IMR-90 (cell line): ENCODE measurements at regions not wholly inside any gene's neighbourhood (a gene's known extent, or its start where the extent isn't known, plus 50 kb on each side); places are given as distances from the start of the nearest gene placed in this dataset.

Experiments used
- ATAC-seq: fragments of 200-7000 bp; cut with Tn5 transposase; 2 replicates; pipeline ENCODE4 v1.9.1; 2020; ENCODE audit warnings: low read depth, mild to moderate bottlenecking, moderate library complexity
- BruUV-seq: library from RNA; stranded (reverse); fragments of 400-500 nt; replicated peaks from 2 replicates; lab custom pipeline; 2021; lab: Mats Ljungman, UMichigan
- CTCF ChIA-PET: fragments of 300-600 bp; formaldehyde crosslinking; extraction: SDS; loops from one replicate; lab custom pipeline; 2021; ENCODE audit warnings: antibody characterized with exemption; lab: Yijun Ruan, JAX
- POLR2A ChIA-PET: fragments of 300-600 bp; sonication (Branson Sonifier 250); formaldehyde crosslinking; loops from one replicate; lab custom pipeline; 2022; ENCODE audit warnings: antibody characterized with exemption; ENCODE audit not compliant: unreplicated experiment; lab: Charles Lee
- DNase-seq: peaks from one replicate; pipeline ENCODE4 v3.0.0; 2013
- H2AFZ ChIP-seq: replicated peaks from 2 replicates; pipeline ENCODE3; 2013; ENCODE audit warnings: low read length, mild to moderate bottlenecking; ENCODE audit not compliant: poor library complexity
- H2AK5ac ChIP-seq: 2 replicates; pipeline ENCODE4 v1.6.1; 2013; ENCODE audit warnings: low read depth, low read length, inconsistent platforms
- H2AK9ac ChIP-seq: replicated peaks from 2 replicates; pipeline ENCODE3; 2013; ENCODE audit warnings: mild to moderate bottlenecking, low read depth, low read length, moderate library complexity; ENCODE audit not compliant: poor library complexity
- H2BK120ac ChIP-seq: 2 replicates; pipeline ENCODE4 v1.6.1; 2013; ENCODE audit warnings: low read depth, low read length, inconsistent platforms
- H2BK15ac ChIP-seq: 3 replicates; pipeline ENCODE4 v1.6.1; 2013; ENCODE audit warnings: low read depth, low read length, inconsistent platforms
- H2BK20ac ChIP-seq: 2 replicates; pipeline ENCODE4 v1.6.1; 2013; ENCODE audit warnings: low read depth, mild to moderate bottlenecking, inconsistent platforms, low read length, moderate library complexity
- H2BK5ac ChIP-seq: 2 replicates; pipeline ENCODE4 v1.6.1; 2013; ENCODE audit warnings: mild to moderate bottlenecking, low read depth, low read length, inconsistent platforms; ENCODE audit not compliant: poor library complexity, severe bottlenecking
- H3K14ac ChIP-seq: replicated peaks from 2 replicates; pipeline ENCODE4 v1.6.1; 2013; ENCODE audit warnings: low read depth, low read length, inconsistent platforms
- H3K18ac ChIP-seq: 2 replicates; pipeline ENCODE4 v1.6.1; 2013; ENCODE audit warnings: low read depth, low read length, control low read depth
- H3K23ac ChIP-seq: 2 replicates; pipeline ENCODE4 v1.6.1; 2013; ENCODE audit warnings: low read depth, low read length, inconsistent platforms
- H3K27ac ChIP-seq: 2 replicates; pipeline ENCODE4 v1.5.1; 2013; ENCODE audit warnings: mild to moderate bottlenecking, control low read depth, low read length; ENCODE audit not compliant: insufficient read depth
- H3K27me3 ChIP-seq: 2 replicates; pipeline ENCODE4 v1.6.1; 2013; ENCODE audit warnings: low read length; ENCODE audit not compliant: control insufficient read depth, insufficient read depth
- H3K36me3 ChIP-seq: 2 replicates; pipeline ENCODE4 v1.6.1; 2013; ENCODE audit warnings: low read length, mixed read lengths; ENCODE audit not compliant: control insufficient read depth, insufficient read depth
- H3K4ac ChIP-seq: 2 replicates; pipeline ENCODE4 v1.6.1; 2013; ENCODE audit warnings: low read depth, low read length, inconsistent platforms
- H3K4me1 ChIP-seq: 2 replicates; pipeline ENCODE4 v1.6.1; 2013; ENCODE audit warnings: low read length, mixed read lengths; ENCODE audit not compliant: control insufficient read depth, insufficient read depth
- H3K4me2 ChIP-seq: 2 replicates; pipeline ENCODE4 v1.6.1; 2013; ENCODE audit warnings: low read depth, mild to moderate bottlenecking, control low read depth, low read length, moderate library complexity
- H3K4me3 ChIP-seq: 2 replicates; pipeline ENCODE4 v1.5.1; 2013; ENCODE audit warnings: low read depth, mild to moderate bottlenecking, control low read depth, low read length, moderate library complexity; ENCODE audit not compliant: insufficient read depth
- H3K56ac ChIP-seq: 2 replicates; pipeline ENCODE4 v1.6.1; 2013; ENCODE audit warnings: low read length, inconsistent platforms; ENCODE audit not compliant: insufficient read depth; ENCODE audit errors: extremely low read depth
- H3K79me1 ChIP-seq, 2 experiments: 2 replicates each; pipeline ENCODE4 v1.6.1; 2013; ENCODE audit warnings: low read length in 2 of 2, inconsistent platforms in 1 of 2, low read depth in 1 of 2
- H3K9ac ChIP-seq: 2 replicates; pipeline ENCODE4 v1.6.1; 2013; ENCODE audit warnings: low read depth, low read length, control low read depth
- H3K9me1 ChIP-seq: 2 replicates; pipeline ENCODE4 v1.6.1; 2013; ENCODE audit warnings: low read length, inconsistent platforms; ENCODE audit not compliant: insufficient read depth
- H3K9me3 ChIP-seq: 2 replicates; pipeline ENCODE4 v1.6.1; 2013; ENCODE audit warnings: low read length; ENCODE audit not compliant: control insufficient read depth, insufficient read depth
- H4K20me1 ChIP-seq: 2 replicates; pipeline ENCODE4 v1.6.1; 2013; ENCODE audit warnings: low read length, inconsistent platforms; ENCODE audit not compliant: insufficient read depth
- H4K5ac ChIP-seq: 2 replicates; pipeline ENCODE4 v1.6.1; 2013; ENCODE audit warnings: mild to moderate bottlenecking, low read depth, low read length, control low read depth
- H4K8ac ChIP-seq, 2 experiments: 2 replicates each; pipeline ENCODE4 v1.6.1; 2013; ENCODE audit warnings: low read depth in 2 of 2, low read length in 2 of 2, control low read depth in 1 of 2, inconsistent platforms in 1 of 2
- H4K91ac ChIP-seq: 2 replicates; pipeline ENCODE4 v1.6.1; 2013; ENCODE audit warnings: low read depth, low read length, inconsistent platforms; ENCODE audit not compliant: insufficient read depth
- BHLHE40 ChIP-seq: fragments of 150-350 bp; IDR thresholded peaks from 2 replicates; pipeline ENCODE4 v1.6.1; 2016; ENCODE audit warnings: mild to moderate bottlenecking, low read depth, low read length
- CEBPB ChIP-seq: IDR thresholded peaks from 2 replicates; pipeline ENCODE4 v1.6.1; 2012; ENCODE audit warnings: low read depth, low read length, improper control_type of control experiment
- CHD1 ChIP-seq: IDR thresholded peaks from 2 replicates; pipeline ENCODE4 v1.6.1; 2012; ENCODE audit warnings: low read depth, low read length, improper control_type of control experiment
- FOS ChIP-seq: fragments of 150-350 bp; IDR thresholded peaks from 2 replicates; pipeline ENCODE4 v1.6.1; 2016; ENCODE audit warnings: low read depth, low read length
- MAFK ChIP-seq: IDR thresholded peaks from 2 replicates; pipeline ENCODE4 v1.6.1; 2012; ENCODE audit warnings: low read depth, low read length, improper control_type of control experiment
- MAZ ChIP-seq: IDR thresholded peaks from 2 replicates; pipeline ENCODE4 v1.6.1; 2012; ENCODE audit warnings: low read depth, mild to moderate bottlenecking, low read length, improper control_type of control experiment, moderate library complexity, borderline replicate concordance
- MXI1 ChIP-seq: IDR thresholded peaks from 2 replicates; pipeline ENCODE4 v1.6.1; 2012; ENCODE audit warnings: low read depth, mild to moderate bottlenecking, low read length, moderate library complexity, borderline replicate concordance
- NFE2L2 ChIP-seq: fragments of 150-350 bp; IDR thresholded peaks from 2 replicates; pipeline ENCODE4 v1.6.1; 2016; ENCODE audit warnings: low read depth, mild to moderate bottlenecking, low read length
- POLR2A ChIP-seq: IDR thresholded peaks from 2 replicates; pipeline ENCODE4 v1.6.1; 2012; ENCODE audit warnings: mild to moderate bottlenecking, low read depth, low read length
- RAD21 ChIP-seq: IDR thresholded peaks from 2 replicates; pipeline ENCODE4 v1.6.1; 2012; ENCODE audit warnings: low read length, improper control_type of control experiment
- RCOR1 ChIP-seq: IDR thresholded peaks from 2 replicates; pipeline ENCODE4 v1.6.1; 2012; ENCODE audit warnings: mild to moderate bottlenecking, low read length, improper control_type of control experiment; ENCODE audit not compliant: insufficient replicate concordance
- RFX5 ChIP-seq: IDR thresholded peaks from 2 replicates; pipeline ENCODE4 v1.8.0; 2012; ENCODE audit warnings: low read depth, mild to moderate bottlenecking, low read length, moderate library complexity
- SMC3 ChIP-seq: fragments of 150-350 bp; IDR thresholded peaks from 2 replicates; pipeline ENCODE4 v1.6.1; 2016; ENCODE audit warnings: low read depth, mild to moderate bottlenecking, antibody characterized with exemption, low read length, moderate library complexity
- WGBS, 2 experiments: methylation state at CpG; one replicate each; pipeline versions ENCODE4 v1.1.5 to v1.1.7; 2013; ENCODE audit warnings: missing lambda C conversion rate in 2 of 2; ENCODE audit not compliant: insufficient read length in 1 of 2; ENCODE audit errors: extremely low coverage in 2 of 2; 5-methylcytosine and 5-hydroxymethylcytosine counted together
- dilution Hi-C: fragments of 300-500 bp; cut with HindIII; formaldehyde crosslinking; loops from one replicate; pipeline ENCODE4 v1.14.3; 2018; ENCODE audit warnings: low sequenced_read_pairs; ENCODE audit not compliant: unreplicated experiment
- in situ Hi-C: fragments of 300-500 bp; cut with MboI; formaldehyde crosslinking; loops from 3 replicates; pipeline ENCODE4 v1.14.3; 2019; ENCODE audit warnings: low sequenced_read_pairs, inconsistent platforms, mixed read lengths
- intact Hi-C: fragments of 100-400 bp; cut with micrococcal nuclease; formaldehyde crosslinking; loops from 2 replicates; pipeline ENCODE4 v1.10.0; 2022
- TF ChIP-seq, protein P1 (sequence below): conservative IDR thresholded peaks from 2 replicates; pipeline ENCODE4 v1.5.1; 2012; ENCODE audit warnings: mild to moderate bottlenecking, low read depth, low read length, improper control_type of control experiment
- TF ChIP-seq, protein P2 (sequence below): fragments of 150-350 bp; IDR thresholded peaks from 2 replicates; pipeline ENCODE4 v1.6.1; 2017; ENCODE audit warnings: mild to moderate bottlenecking, antibody characterized with exemption, low read length, low read depth
- TF ChIP-seq, protein P3 (sequence below): fragments of 150-350 bp; IDR thresholded peaks from 2 replicates; pipeline ENCODE4 v1.6.1; 2016; ENCODE audit warnings: low read depth, mild to moderate bottlenecking, low read length, moderate library complexity, borderline replicate concordance

DNA sequence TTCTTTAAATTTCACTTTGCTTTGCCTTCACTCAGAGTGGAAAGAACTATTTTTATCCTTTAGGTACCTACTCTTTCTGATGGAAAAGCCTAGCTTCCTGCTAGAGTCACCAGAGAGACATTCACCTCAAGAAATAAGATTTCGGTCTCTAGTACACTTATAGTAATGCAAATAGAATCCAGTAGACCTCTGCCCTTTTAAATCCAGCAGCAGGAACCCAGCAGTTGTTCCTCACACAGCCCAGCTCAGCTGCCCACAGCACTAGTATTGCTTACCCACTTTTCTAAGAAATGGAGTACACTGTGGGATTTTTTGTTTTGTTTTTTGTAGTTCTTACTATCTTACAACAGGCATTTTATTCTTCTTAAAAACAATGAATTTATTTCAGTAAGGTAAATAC, 497.0 kb upstream of the CCDC54 start:
- H3K9me3 ChIP-seq, result no peaks in the 10 kb centered on the region
- no peak overlapping the region for H3K4me2 ChIP-seq
- H4K91ac ChIP-seq, result no peak overlapping the region
- H2BK5ac ChIP-seq, result no peak overlapping the region
- H3K27me3 ChIP-seq, result no peaks in the 10 kb centered on the region
- no peak overlapping the region for H2BK15ac ChIP-seq
- intact Hi-C loops (no loop called here), in situ Hi-C loops (no loop called here), dilution Hi-C loops (no loop called here)
- H3K23ac ChIP-seq, result no peak overlapping the region
- no peak overlapping the region for H4K8ac ChIP-seq
- ATAC-seq, result no peak
- TF ChIP-seq, protein P1, sequence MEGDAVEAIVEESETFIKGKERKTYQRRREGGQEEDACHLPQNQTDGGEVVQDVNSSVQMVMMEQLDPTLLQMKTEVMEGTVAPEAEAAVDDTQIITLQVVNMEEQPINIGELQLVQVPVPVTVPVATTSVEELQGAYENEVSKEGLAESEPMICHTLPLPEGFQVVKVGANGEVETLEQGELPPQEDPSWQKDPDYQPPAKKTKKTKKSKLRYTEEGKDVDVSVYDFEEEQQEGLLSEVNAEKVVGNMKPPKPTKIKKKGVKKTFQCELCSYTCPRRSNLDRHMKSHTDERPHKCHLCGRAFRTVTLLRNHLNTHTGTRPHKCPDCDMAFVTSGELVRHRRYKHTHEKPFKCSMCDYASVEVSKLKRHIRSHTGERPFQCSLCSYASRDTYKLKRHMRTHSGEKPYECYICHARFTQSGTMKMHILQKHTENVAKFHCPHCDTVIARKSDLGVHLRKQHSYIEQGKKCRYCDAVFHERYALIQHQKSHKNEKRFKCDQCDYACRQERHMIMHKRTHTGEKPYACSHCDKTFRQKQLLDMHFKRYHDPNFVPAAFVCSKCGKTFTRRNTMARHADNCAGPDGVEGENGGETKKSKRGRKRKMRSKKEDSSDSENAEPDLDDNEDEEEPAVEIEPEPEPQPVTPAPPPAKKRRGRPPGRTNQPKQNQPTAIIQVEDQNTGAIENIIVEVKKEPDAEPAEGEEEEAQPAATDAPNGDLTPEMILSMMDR, result no peak
- TF ChIP-seq POLR2A (no peak), RAD21 (no peak), RFX5 (no peak), FOS (no peak), SMC3 (no peak), BHLHE40 (no peak), MAFK (no peak), CHD1 (no peak), MAZ (no peak), RCOR1 (no peak), NFE2L2 (no peak), MXI1 (no peak), CEBPB (no peak)
- TF ChIP-seq, protein P2, sequence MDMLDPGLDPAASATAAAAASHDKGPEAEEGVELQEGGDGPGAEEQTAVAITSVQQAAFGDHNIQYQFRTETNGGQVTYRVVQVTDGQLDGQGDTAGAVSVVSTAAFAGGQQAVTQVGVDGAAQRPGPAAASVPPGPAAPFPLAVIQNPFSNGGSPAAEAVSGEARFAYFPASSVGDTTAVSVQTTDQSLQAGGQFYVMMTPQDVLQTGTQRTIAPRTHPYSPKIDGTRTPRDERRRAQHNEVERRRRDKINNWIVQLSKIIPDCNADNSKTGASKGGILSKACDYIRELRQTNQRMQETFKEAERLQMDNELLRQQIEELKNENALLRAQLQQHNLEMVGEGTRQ, result no peak
- TF ChIP-seq, protein P3, sequence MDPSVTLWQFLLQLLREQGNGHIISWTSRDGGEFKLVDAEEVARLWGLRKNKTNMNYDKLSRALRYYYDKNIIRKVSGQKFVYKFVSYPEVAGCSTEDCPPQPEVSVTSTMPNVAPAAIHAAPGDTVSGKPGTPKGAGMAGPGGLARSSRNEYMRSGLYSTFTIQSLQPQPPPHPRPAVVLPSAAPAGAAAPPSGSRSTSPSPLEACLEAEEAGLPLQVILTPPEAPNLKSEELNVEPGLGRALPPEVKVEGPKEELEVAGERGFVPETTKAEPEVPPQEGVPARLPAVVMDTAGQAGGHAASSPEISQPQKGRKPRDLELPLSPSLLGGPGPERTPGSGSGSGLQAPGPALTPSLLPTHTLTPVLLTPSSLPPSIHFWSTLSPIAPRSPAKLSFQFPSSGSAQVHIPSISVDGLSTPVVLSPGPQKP, result no peak
- H2BK120ac ChIP-seq, result no peak overlapping the region
- no peak for DNase-seq
- H2AK5ac ChIP-seq, result no peak overlapping the region
- H4K5ac ChIP-seq, result no peak overlapping the region
- no TSS peak for BruUV-seq
- H4K20me1 ChIP-seq, result no peaks in the 10 kb centered on the region
- H3K79me1 ChIP-seq, result no peaks in the 10 kb centered on the region
- H2AFZ ChIP-seq, result no peak overlapping the region
- no peak overlapping the region for H3K27ac ChIP-seq
- H3K9me1 ChIP-seq, result no peaks in the 10 kb centered on the region
- POLR2A ChIA-PET, result no interaction called here
- H3K9ac ChIP-seq, result no peak overlapping the region
- no peak overlapping the region for H3K4me3 ChIP-seq
- H3K4ac ChIP-seq, result no peak overlapping the region
- no CpG with 5 or more reads among the region's 1 CpG for WGBS, 2 experiments
- no peak overlapping the region for H2AK9ac ChIP-seq
- no peak overlapping the region for H3K18ac ChIP-seq
- no peak overlapping the region for H3K14ac ChIP-seq
- CTCF ChIA-PET, result no interaction called here
- no peaks in the 10 kb centered on the region for H3K4me1 ChIP-seq
- H2BK20ac ChIP-seq, result no peak overlapping the region
- no peaks in the 10 kb centered on the region for H3K36me3 ChIP-seq
- H3K56ac ChIP-seq, result no peak overlapping the region
